ENCODE measurements at regions not wholly inside any gene's neighbourhood (a gene's known extent, or its start where the extent isn't known, plus 50 kb on each side); places are given as distances from the start of the nearest gene placed in this dataset.
"Not testable (repeated sequence)": the region's sequence is repeated elsewhere in the genome, so short reads cannot be mapped to it uniquely, and the experiment has no call there.

GRCh38 chr12:90809940-90810339 is 145.0 kb downstream of the CCER1 start:
- Histone ChIP-seq H3K27ac (no peak overlapping the region), H3K4me3 (no peak overlapping the region), H3K36me3 (no peaks in the 10 kb centered on the region)

GRCh38 chr12:90808568-90808967 is 146.4 kb downstream of the CCER1 start:
- TF ChIP-seq CTCF (IDR thresholded peaks at IDR 0.05), result no peak
- Histone ChIP-seq H3K27me3 (no peaks in the 10 kb centered on the region), H3K27ac (no peak overlapping the region), H3K4me1 (no peaks in the 10 kb centered on the region), H3K4me3 (no peak overlapping the region), H3K9me3 (no peaks in the 10 kb centered on the region), H3K36me3 (no peaks in the 10 kb centered on the region)
- no peak for DNase-seq (ENCODE audit: low spot score)

More at GRCh38 chr12:90809940-90810339, 145.0 kb downstream of the CCER1 start:
- H3K4me1 ChIP-seq, result no peaks in the 10 kb centered on the region
- H3K9me3 ChIP-seq, result no peaks in the 10 kb centered on the region
- H3K27me3 ChIP-seq, result no peaks in the 10 kb centered on the region
- no peak for TF ChIP-seq CTCF (IDR thresholded peaks at IDR 0.05)
- no peak for DNase-seq (ENCODE audit: low spot score)

- no peak for DNase-seq (ENCODE audit: low spot score)
- no peaks in the 10 kb centered on the region for H3K4me1 ChIP-seq
- H3K27me3 ChIP-seq, result no peaks in the 10 kb centered on the region
- H3K9me3 ChIP-seq, result no peaks in the 10 kb centered on the region
- H3K36me3 ChIP-seq, result no peaks in the 10 kb centered on the region
- H3K4me3 ChIP-seq, result no peak overlapping the region
- TF ChIP-seq CTCF (IDR thresholded peaks at IDR 0.05), result no peak
- H3K27ac ChIP-seq, result no peak overlapping the region
Observed at GRCh38 chr12:90802727-90803126, 152.2 kb downstream of the CCER1 start.

- no peak for DNase-seq (ENCODE audit: low spot score)
Observed at GRCh38 chr12:90801776-90802175, 153.2 kb downstream of the CCER1 start.

GRCh38 chr12:90794212-90794611 is 160.8 kb downstream of the CCER1 start:
- Histone ChIP-seq H3K36me3 (no peaks in the 10 kb centered on the region), H3K9me3 (peaks cover 0 to 4% of the 10 kb centered on the region in 2 donors), H3K4me1 (no peaks in the 10 kb centered on the region), H3K27me3 (no peaks in the 10 kb centered on the region), H3K4me3 (no peak overlapping the region), H3K27ac (no peak overlapping the region)
- TF ChIP-seq CTCF (IDR thresholded peaks at IDR 0.05), result no peak
- no peak for DNase-seq (ENCODE audit: low spot score)

More at GRCh38 chr12:90801776-90802175, 153.2 kb downstream of the CCER1 start:
- H3K27ac ChIP-seq, result no peak overlapping the region
- H3K27me3 ChIP-seq, result no peaks in the 10 kb centered on the region
- no peak for TF ChIP-seq CTCF (IDR thresholded peaks at IDR 0.05)
- no peak overlapping the region for H3K4me3 ChIP-seq
- no peaks in the 10 kb centered on the region for H3K4me1 ChIP-seq
- no peaks in the 10 kb centered on the region for H3K9me3 ChIP-seq
- no peaks in the 10 kb centered on the region for H3K36me3 ChIP-seq

GRCh38 chr12:90792718-90793117 is 162.3 kb downstream of the CCER1 start:
- H3K4me3 ChIP-seq; H3K4me1 ChIP-seq; H3K27ac ChIP-seq; H3K9me3 ChIP-seq; DNase-seq (ENCODE audit: low spot score); H3K36me3 ChIP-seq; H3K27me3 ChIP-seq: not testable (repeated sequence)

All from right atrium auricular region (tissue), 2 donors.